Neuronal stem cell (in vitro differentiated cells): ENCODE measurements at regions not wholly inside any gene's neighbourhood (a gene's known extent, or its start where the extent isn't known, plus 50 kb on each side); places are given as distances from the start of the nearest gene placed in this dataset.

Experiments
- DNase-seq: peaks from one replicate; pipeline ENCODE4 v3.0.0-alpha.2; 2013; ENCODE audit warnings: low spot score
- H2AFZ ChIP-seq: one replicate; pipeline ENCODE4 v1.6.1; 2013; ENCODE audit warnings: mild to moderate bottlenecking, low read length, inconsistent platforms
- H2AK5ac ChIP-seq: 2 replicates; pipeline ENCODE4 v1.6.1; 2013; ENCODE audit warnings: low read depth, mild to moderate bottlenecking, inconsistent platforms, low read length, moderate library complexity, mixed read lengths
- H2BK120ac ChIP-seq: 2 replicates; pipeline ENCODE4 v1.6.1; 2013; ENCODE audit warnings: low read depth, mild to moderate bottlenecking, inconsistent platforms, low read length, moderate library complexity, mixed read lengths
- H2BK12ac ChIP-seq: one replicate; pipeline ENCODE4 v1.6.1; 2013; ENCODE audit warnings: low read length, inconsistent platforms
- H2BK15ac ChIP-seq: 2 replicates; pipeline ENCODE4 v1.6.1; 2013; ENCODE audit warnings: mild to moderate bottlenecking, low read length, inconsistent platforms, mixed read lengths
- H2BK5ac ChIP-seq: one replicate; pipeline ENCODE4 v1.6.1; 2013; ENCODE audit warnings: inconsistent platforms, mild to moderate bottlenecking, low read length, moderate library complexity
- H3K14ac ChIP-seq: one replicate; pipeline ENCODE4 v1.6.1; 2013; ENCODE audit warnings: low read length, inconsistent platforms
- H3K18ac ChIP-seq: 2 replicates; pipeline ENCODE4 v1.6.1; 2013; ENCODE audit warnings: low read length, inconsistent platforms
- H3K23ac ChIP-seq: 2 replicates; pipeline ENCODE4 v1.6.1; 2013; ENCODE audit warnings: low read depth, mild to moderate bottlenecking, mixed read lengths, low read length, inconsistent platforms; ENCODE audit not compliant: poor library complexity
- H3K27ac ChIP-seq: replicated peaks from 3 replicates; pipeline ENCODE4 v1.5.1; 2013; ENCODE audit warnings: low read length, inconsistent platforms
- H3K27me3 ChIP-seq, 3 experiments: 2 replicates each; pipeline ENCODE4 v1.6.1; 2013; ENCODE audit warnings: low read length in 3 of 3, mild to moderate bottlenecking in 2 of 3, inconsistent platforms in 1 of 3, low read depth in 1 of 3, mixed read lengths in 1 of 3, moderate library complexity in 1 of 3; ENCODE audit not compliant: control insufficient read depth in 3 of 3, insufficient read depth in 3 of 3
- H3K36me3 ChIP-seq, 2 donors: replicated peaks in 1 of 2; 2 replicates each; pipeline ENCODE4 v1.6.1; 2013; ENCODE audit warnings: low read length in 2 of 2; ENCODE audit not compliant: control insufficient read depth in 2 of 2, insufficient read depth in 2 of 2
- H3K4ac ChIP-seq: 2 replicates; pipeline ENCODE4 v1.6.1; 2013; ENCODE audit warnings: inconsistent platforms, mild to moderate bottlenecking, low read length, moderate library complexity
- H3K4me1 ChIP-seq, 2 donors: 1 replicate in 1 of 2; 2 replicates in 1 of 2; pipeline ENCODE4 v1.6.1; 2013; ENCODE audit warnings: low read length in 2 of 2, low read depth in 1 of 2; ENCODE audit not compliant: control insufficient read depth in 2 of 2, insufficient read depth in 1 of 2
- H3K4me2 ChIP-seq: one replicate; pipeline ENCODE4 v1.6.1; 2013; ENCODE audit warnings: mild to moderate bottlenecking, low read length, inconsistent platforms; ENCODE audit not compliant: insufficient read depth, poor library complexity, severe bottlenecking
- H3K4me3 ChIP-seq, 2 donors: 2 replicates each; pipeline ENCODE4 v1.5.1; 2013; ENCODE audit warnings: low read length in 2 of 2, mild to moderate bottlenecking in 2 of 2, inconsistent platforms in 1 of 2, moderate library complexity in 1 of 2
- H3K79me1 ChIP-seq: one replicate; pipeline ENCODE4 v1.6.1; 2013; ENCODE audit warnings: low read depth, mild to moderate bottlenecking, inconsistent platforms, low read length, moderate library complexity
- H3K9ac ChIP-seq: one replicate; pipeline ENCODE4 v1.6.1; 2013; ENCODE audit warnings: mild to moderate bottlenecking, low read depth, low read length, inconsistent platforms; ENCODE audit not compliant: poor library complexity
- H3K9me3 ChIP-seq, 2 donors: replicated peaks in 1 of 2; 2 replicates each; pipeline versions ENCODE3 to v1.6.1; 2013; ENCODE audit warnings: low read length in 2 of 2, mild to moderate bottlenecking in 2 of 2, inconsistent platforms in 1 of 2, low read depth in 1 of 2, mixed read lengths in 1 of 2, moderate library complexity in 1 of 2; ENCODE audit not compliant: control insufficient read depth in 2 of 2, insufficient read depth in 1 of 2
- H4K8ac ChIP-seq: one replicate; pipeline ENCODE4 v1.6.1; 2013; ENCODE audit warnings: low read depth, mild to moderate bottlenecking, inconsistent platforms, low read length, moderate library complexity
- H4K91ac ChIP-seq: one replicate; pipeline ENCODE4 v1.6.1; 2013; ENCODE audit warnings: low read length, low read depth, mild to moderate bottlenecking, inconsistent platforms; ENCODE audit not compliant: poor library complexity
- WGBS, 2 donors: extraction: QIAGEN DNeasy Blood & Tissue Kit; methylation state at CpG; one replicate each; pipeline ENCODE4 v1.1.7; 2013; ENCODE audit warnings: missing lambda C conversion rate in 2 of 2, mixed read lengths in 1 of 2; ENCODE audit not compliant: insufficient read length in 2 of 2, insufficient replicate concordance in 1 of 2; ENCODE audit errors: extremely low coverage in 2 of 2; 5-methylcytosine and 5-hydroxymethylcytosine counted together

DNA sequence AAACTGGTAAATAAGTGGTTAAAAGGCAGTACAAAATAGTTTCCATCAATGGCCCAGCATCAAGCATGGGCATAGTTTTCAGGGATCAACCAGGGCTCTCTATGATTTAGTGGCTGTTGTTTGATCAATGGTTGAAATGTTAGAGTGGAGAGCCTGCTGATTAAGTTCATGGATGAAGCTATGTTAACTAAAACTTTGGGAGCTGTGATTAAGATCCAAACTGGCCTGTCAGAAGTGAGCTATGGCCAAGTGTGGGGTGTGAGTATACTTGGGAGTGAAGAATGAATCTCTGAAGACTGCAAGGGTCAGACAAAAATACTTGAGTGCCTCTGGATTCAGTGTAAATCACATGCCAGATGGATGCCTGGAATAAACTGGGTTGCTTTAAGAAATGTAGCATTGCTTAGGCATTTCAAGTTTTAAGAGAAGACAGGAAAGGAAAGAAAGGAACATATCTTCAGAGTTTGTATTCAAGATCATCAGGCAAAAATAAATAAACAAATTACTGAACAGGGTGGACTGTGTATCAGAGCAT is 422.2 kb upstream of the ADAMTS9 start:
- Histone ChIP-seq H3K27ac (no peak overlapping the region), H3K27me3 (no peaks in the 10 kb centered on the region), H3K9me3 (no peaks in the 10 kb centered on the region), H3K23ac (no peak overlapping the region), H4K8ac (no peak overlapping the region), H3K4ac (no peak overlapping the region), H3K9ac (no peak overlapping the region), H2AFZ (no peak overlapping the region), H2BK15ac (no peak overlapping the region), H2BK5ac (no peak overlapping the region), H3K4me1 (no peaks in the 10 kb centered on the region), H2BK12ac (no peak overlapping the region), H2AK5ac (no peak overlapping the region), H3K79me1 (no peaks in the 10 kb centered on the region), H4K91ac (no peak overlapping the region), H3K36me3 (no peaks in the 10 kb centered on the region), H3K4me2 (no peak overlapping the region), H3K4me3 (no peak overlapping the region), H3K14ac (no peak overlapping the region), H2BK120ac (no peak overlapping the region), H3K18ac (no peak overlapping the region)
- DNase-seq = no peak

DNA sequence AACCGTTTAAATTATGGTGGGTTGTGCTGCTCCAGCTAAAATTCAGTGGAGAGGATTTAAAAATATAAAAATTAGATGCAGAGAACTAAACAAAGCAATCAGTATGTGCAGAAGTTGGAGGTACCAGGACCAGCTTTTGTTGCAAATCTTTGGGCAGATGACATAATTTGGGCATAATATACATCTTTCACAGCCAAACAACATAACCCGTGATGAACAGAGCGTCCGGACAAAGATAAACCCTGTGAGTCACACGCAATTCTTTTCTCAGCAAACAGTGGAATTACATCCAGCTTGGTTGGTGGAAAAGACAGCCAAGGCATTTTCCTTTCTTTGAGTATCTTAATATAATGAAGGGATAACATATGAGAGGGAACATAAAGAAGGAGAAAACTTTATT is 419.4 kb upstream of the ADAMTS9 start:
- Histone ChIP-seq H2AFZ (peak overlapping the region; percentile 18), H3K18ac (no peak overlapping the region), H3K23ac (no peak overlapping the region), H3K79me1 (no peaks in the 10 kb centered on the region), H3K14ac (no peak overlapping the region), H3K36me3 (no peaks in the 10 kb centered on the region), H3K4me3 (no peak overlapping the region), H2BK120ac (no peak overlapping the region), H2AK5ac (no peak overlapping the region), H3K4me2 (no peak overlapping the region), H3K4me1 (no peaks in the 10 kb centered on the region), H3K9me3 (no peaks in the 10 kb centered on the region), H3K4ac (no peak overlapping the region), H2BK5ac (no peak overlapping the region), H4K91ac (no peak overlapping the region), H3K27ac (no peak overlapping the region), H4K8ac (no peak overlapping the region), H2BK12ac (no peak overlapping the region), H3K9ac (no peak overlapping the region), H3K27me3 (no peaks in the 10 kb centered on the region), H2BK15ac (no peak overlapping the region)
- WGBS, 2 donors = no CpG with 5 or more reads among the region's 5 CpGs
- no peak for DNase-seq

DNA sequence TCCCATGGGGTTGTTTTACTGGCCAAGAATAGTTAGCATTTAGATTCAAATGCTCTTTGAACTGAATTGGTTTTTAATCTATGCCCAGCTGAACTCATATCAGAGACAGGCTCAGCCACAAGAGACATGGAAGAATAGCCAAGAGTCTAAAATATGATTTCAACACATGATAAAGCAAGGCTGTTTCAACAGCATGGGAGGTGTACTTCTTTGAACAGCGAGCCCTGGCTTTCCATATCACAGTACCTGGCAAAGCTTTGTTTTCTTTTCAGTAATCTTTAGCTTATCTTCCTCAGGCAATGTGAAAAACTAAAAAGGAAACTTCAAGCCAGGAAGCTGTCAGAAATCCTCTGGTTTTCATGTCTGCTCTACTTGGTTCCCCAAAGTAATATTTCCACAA is 413.6 kb upstream of the ADAMTS9 start:
- no peak overlapping the region for H3K23ac ChIP-seq
- no peak overlapping the region for H3K27ac ChIP-seq
- no peak overlapping the region for H3K14ac ChIP-seq
- no peak overlapping the region for H4K8ac ChIP-seq
- no peak overlapping the region for H2BK120ac ChIP-seq
- no peak overlapping the region for H3K9ac ChIP-seq
- H2AFZ ChIP-seq = no peak overlapping the region
- no peak overlapping the region for H3K4me2 ChIP-seq
- H3K4me1 ChIP-seq = peaks cover 0 to 2% of the 10 kb centered on the region in 2 donors
- H3K9me3 ChIP-seq = no peaks in the 10 kb centered on the region
- no peaks in the 10 kb centered on the region for H3K36me3 ChIP-seq
- H2AK5ac ChIP-seq = no peak overlapping the region
- no peak overlapping the region for H3K4me3 ChIP-seq
- no peaks in the 10 kb centered on the region for H3K27me3 ChIP-seq
- H3K79me1 ChIP-seq = no peaks in the 10 kb centered on the region
- no CpG with 5 or more reads among the region's 1 CpG for WGBS, 2 donors
- no peak overlapping the region for H3K4ac ChIP-seq
- no peak for DNase-seq
- H4K91ac ChIP-seq = no peak overlapping the region
- H2BK12ac ChIP-seq = no peak overlapping the region
- H2BK5ac ChIP-seq = no peak overlapping the region
- H2BK15ac ChIP-seq = no peak overlapping the region
- H3K18ac ChIP-seq = no peak overlapping the region

GRCh38 chr3:65098400-65098799 is 410.6 kb upstream of the ADAMTS9 start:
- Histone ChIP-seq H2BK12ac (no peak overlapping the region), H2BK5ac (no peak overlapping the region), H2AK5ac (no peak overlapping the region), H3K4me3 (no peak overlapping the region), H3K4me2 (no peak overlapping the region), H3K9me3 (no peaks in the 10 kb centered on the region), H3K14ac (no peak overlapping the region), H4K91ac (no peak overlapping the region), H3K4ac (no peak overlapping the region), H3K9ac (no peak overlapping the region), H3K79me1 (no peaks in the 10 kb centered on the region), H3K27me3 (no peaks in the 10 kb centered on the region), H2BK15ac (no peak overlapping the region), H2BK120ac (no peak overlapping the region), H2AFZ (no peak overlapping the region), H3K27ac (no peak overlapping the region), H3K18ac (no peak overlapping the region), H3K36me3 (no peaks in the 10 kb centered on the region), H4K8ac (no peak overlapping the region), H3K23ac (no peak overlapping the region), H3K4me1 (peaks cover 0 to 2% of the 10 kb centered on the region in 2 donors)
- DNase-seq = no peak
- no CpG with 5 or more reads among the region's 5 CpGs for WGBS, 2 donors
